H1 (cell line): ENCODE measurements at regions not wholly inside any gene's neighbourhood (a gene's known extent, or its start where the extent isn't known, plus 50 kb on each side); places are given as distances from the start of the nearest gene placed in this dataset.

Experiments
- CTCF ChIA-PET: fragments of 300-600 bp; sonication (Branson Sonifier 250); formaldehyde crosslinking; loops from one replicate; lab custom pipeline; 2021; ENCODE audit not compliant: partially characterized antibody; lab: Charles Lee
- POLR2A ChIA-PET: fragments of 300-600 bp; sonication (Branson Sonifier 250); formaldehyde crosslinking; loops from one replicate; lab custom pipeline; 2021; ENCODE audit warnings: inconsistent platforms; ENCODE audit not compliant: partially characterized antibody; lab: Charles Lee
- DNase-seq, 2 experiments: peaks; one replicate each; pipeline versions ENCODE4 v3.0.0 to v3.0.0-alpha.2; 2010 to 2022; ENCODE audit warnings: low spot score in 2 of 2, low read depth in 1 of 2, mixed read lengths in 1 of 2
- FAIRE-seq: peaks from 2 replicates; lab custom pipeline; 2011; peaks lifted over from hg19 to GRCh38; lab: Jason Lieb, UNC
- H2AFZ ChIP-seq: 2 replicates; pipeline ENCODE4 v1.8.1; 2012; ENCODE audit warnings: low read length, inconsistent platforms
- H2AK5ac ChIP-seq: 2 replicates; pipeline ENCODE4 v1.6.1; 2013; ENCODE audit warnings: low read depth, low read length
- H2BK120ac ChIP-seq: replicated peaks from 2 replicates; pipeline ENCODE3; 2013; ENCODE audit warnings: low read depth, low read length, inconsistent platforms
- H2BK12ac ChIP-seq: 2 replicates; pipeline ENCODE4 v1.6.1; 2013; ENCODE audit warnings: low read depth, low read length
- H2BK15ac ChIP-seq: 2 replicates; pipeline ENCODE4 v1.6.1; 2013; ENCODE audit warnings: low read length
- H2BK20ac ChIP-seq: 2 replicates; pipeline ENCODE4 v1.6.1; 2013; ENCODE audit warnings: low read length
- H2BK5ac ChIP-seq: 2 replicates; pipeline ENCODE4 v1.6.1; 2013; ENCODE audit warnings: low read depth, low read length
- H3K14ac ChIP-seq: 2 replicates; pipeline ENCODE4 v1.6.1; 2013; ENCODE audit warnings: inconsistent platforms; ENCODE audit not compliant: insufficient read length
- H3K18ac ChIP-seq: 2 replicates; pipeline ENCODE4 v1.6.1; 2013; ENCODE audit warnings: low read length; ENCODE audit errors: extremely low read depth
- H3K23ac ChIP-seq: 2 replicates; pipeline ENCODE4 v1.6.1; 2013; ENCODE audit warnings: inconsistent platforms; ENCODE audit not compliant: insufficient read length
- H3K23me2 ChIP-seq: 2 replicates; pipeline ENCODE4 v1.6.1; 2013; ENCODE audit warnings: low read depth, low read length
- H3K27ac ChIP-seq: 2 replicates; pipeline ENCODE4 v1.6.1; 2011; ENCODE audit warnings: low read depth, low read length, inconsistent platforms
- H3K27me3 ChIP-seq, 4 experiments: replicated peaks in 1 of 4; 1 replicate in 1 of 4; 2 replicates in 3 of 4; pipeline versions ENCODE4 v1.6.1 to v1.8.1; 2011 to 2013; ENCODE audit warnings: low read length in 3 of 4, mild to moderate bottlenecking in 3 of 4, inconsistent platforms in 2 of 4, mixed read lengths in 2 of 4, moderate library complexity in 1 of 4; ENCODE audit not compliant: control insufficient read depth in 3 of 4, insufficient read depth in 3 of 4; ENCODE audit errors: extremely low read depth in 1 of 4
- H3K36me3 ChIP-seq, 4 experiments: 2 replicates each; pipeline versions ENCODE4 v1.6.1 to v1.8.1; 2011 to 2013; ENCODE audit warnings: mild to moderate bottlenecking in 4 of 4, low read length in 3 of 4, moderate library complexity in 2 of 4, control low read depth in 1 of 4, inconsistent platforms in 1 of 4; ENCODE audit not compliant: insufficient read depth in 4 of 4, control insufficient read depth in 2 of 4
- H3K4ac ChIP-seq: replicated peaks from 2 replicates; pipeline ENCODE3; 2013; ENCODE audit warnings: low read length, low read depth, mixed read lengths, inconsistent platforms; ENCODE audit not compliant: insufficient read length
- H3K4me1 ChIP-seq, 4 experiments: replicated peaks in 1 of 4; 1 replicate in 1 of 4; 2 replicates in 3 of 4; pipeline versions ENCODE4 v1.6.1 to v1.8.1; 2011 to 2013; ENCODE audit warnings: low read length in 3 of 4, inconsistent platforms in 2 of 4, mixed read lengths in 1 of 4; ENCODE audit not compliant: insufficient read depth in 4 of 4, control insufficient read depth in 3 of 4
- H3K4me2 ChIP-seq, 2 experiments: 2 replicates each; pipeline versions ENCODE4 v1.6.1 to v1.8.1; 2011 to 2013; ENCODE audit warnings: low read depth in 2 of 2, low read length in 2 of 2, control low read depth in 1 of 2, inconsistent platforms in 1 of 2, mild to moderate bottlenecking in 1 of 2; ENCODE audit not compliant: insufficient read depth in 1 of 2
- H3K4me3 ChIP-seq, 4 experiments: fragments of 200-600, 300-600 bp in 1 of 4; sonication (generic), shearing (Covaris generic), sonication (Bioruptor Twin) in 1 of 4; 2 replicates each; pipeline versions ENCODE4 v1.5.1 to v1.8.1; 2011 to 2016; ENCODE audit warnings: low read length in 4 of 4, low read depth in 3 of 4, control low read depth in 2 of 4, inconsistent platforms in 2 of 4, mild to moderate bottlenecking in 2 of 4, mixed read lengths in 1 of 4, moderate library complexity in 1 of 4; ENCODE audit not compliant: insufficient read depth in 2 of 4; ENCODE audit errors: extremely low read depth in 1 of 4
- H3K56ac ChIP-seq: replicated peaks from 2 replicates; pipeline ENCODE3; 2013; ENCODE audit warnings: low read depth, mild to moderate bottlenecking, mixed read lengths, low read length, inconsistent platforms; ENCODE audit not compliant: insufficient read length
- H3K79me1 ChIP-seq: 2 replicates; pipeline ENCODE4 v1.6.1; 2013; ENCODE audit warnings: low read depth, low read length, control low read depth
- H3K79me2 ChIP-seq, 2 experiments: 2 replicates each; pipeline versions ENCODE4 v1.6.1 to v1.8.1; 2012 to 2013; ENCODE audit warnings: low read length in 2 of 2, mild to moderate bottlenecking in 2 of 2, inconsistent platforms in 1 of 2; ENCODE audit not compliant: insufficient read depth in 2 of 2, control insufficient read depth in 1 of 2
- H3K9ac ChIP-seq, 4 experiments: replicated peaks in 1 of 4; 1 replicate in 1 of 4; 2 replicates in 3 of 4; pipeline versions ENCODE4 v1.6.1 to v1.8.1; 2011 to 2013; ENCODE audit warnings: low read depth in 3 of 4, low read length in 3 of 4, control low read depth in 2 of 4, mild to moderate bottlenecking in 2 of 4, moderate library complexity in 2 of 4, inconsistent platforms in 1 of 4; ENCODE audit errors: extremely low read depth in 1 of 4
- H3K9me3 ChIP-seq, 2 experiments: 2 replicates each; pipeline versions ENCODE4 v1.6.1 to v1.8.1; 2012 to 2013; ENCODE audit warnings: mild to moderate bottlenecking in 2 of 2, moderate library complexity in 2 of 2, control low read depth in 1 of 2, inconsistent platforms in 1 of 2, low read depth in 1 of 2, low read length in 1 of 2, mixed read lengths in 1 of 2; ENCODE audit not compliant: insufficient read depth in 2 of 2
- H4K20me1 ChIP-seq, 2 experiments: replicated peaks in 1 of 2; 2 replicates each; pipeline versions ENCODE3 to v1.8.1; 2011 to 2013; ENCODE audit warnings: inconsistent platforms in 2 of 2, low read length in 2 of 2, mild to moderate bottlenecking in 1 of 2; ENCODE audit not compliant: insufficient read depth in 2 of 2, control insufficient read depth in 1 of 2
- H4K5ac ChIP-seq: 2 replicates; pipeline ENCODE4 v1.6.1; 2013; ENCODE audit warnings: low read length, low read depth, mixed read lengths, inconsistent platforms; ENCODE audit not compliant: insufficient read length
- H4K8ac ChIP-seq: 2 replicates; pipeline ENCODE4 v1.8.0; 2013; ENCODE audit warnings: mild to moderate bottlenecking, moderate library complexity, low read length, inconsistent platforms; ENCODE audit not compliant: insufficient read depth; ENCODE audit errors: extremely low read depth
- H4K91ac ChIP-seq: replicated peaks from 2 replicates; pipeline ENCODE3; 2013; ENCODE audit warnings: low read length, mixed read lengths, inconsistent platforms; ENCODE audit not compliant: insufficient read length
- ATF2 ChIP-seq: IDR thresholded peaks from 2 replicates; pipeline ENCODE4 v1.6.1; 2012; ENCODE audit warnings: low read length, inconsistent platforms
- BACH1 ChIP-seq: IDR thresholded peaks from 2 replicates; pipeline ENCODE4 v1.6.1; 2012; ENCODE audit warnings: low read length, improper control_type of control experiment
- HDAC6 ChIP-seq: IDR thresholded peaks from one replicate; pipeline ENCODE4 v1.7.1; 2012; ENCODE audit warnings: low read depth, mild to moderate bottlenecking, inconsistent platforms, low read length, moderate library complexity
- MAFK ChIP-seq: IDR thresholded peaks from 2 replicates; pipeline ENCODE4 v1.6.1; 2012; ENCODE audit warnings: low read depth, mild to moderate bottlenecking, improper control_type of control experiment, low read length
- POU5F1 ChIP-seq: IDR thresholded peaks from 2 replicates; pipeline ENCODE4 v1.6.1; 2011; ENCODE audit warnings: low read depth, mild to moderate bottlenecking, low read length, moderate library complexity
- RNF2 ChIP-seq: fragments of 200-900, 300-1000 bp; sonication (generic); IDR thresholded peaks from 2 replicates; pipeline ENCODE4 v1.7.1; 2016; ENCODE audit warnings: borderline replicate concordance, low read depth, mild to moderate bottlenecking, antibody characterized with exemption, low read length; ENCODE audit not compliant: poor library complexity, severe bottlenecking; ENCODE audit errors: missing control alignments
- SP1 ChIP-seq: IDR thresholded peaks from 2 replicates; pipeline ENCODE4 v1.6.1; 2011; ENCODE audit warnings: low read depth, low read length

GRCh38 chr6:51394061-51394460 lies 575.4 kb downstream of the TFAP2B start:
- Histone ChIP-seq H2BK5ac (no peak overlapping the region), H3K27ac (no peak overlapping the region), H4K20me1 (no peaks in the 10 kb centered on the region), H3K23me2 (no peaks in the 10 kb centered on the region), H3K9me3 (no peaks in the 10 kb centered on the region), H3K79me2 (no peaks in the 10 kb centered on the region), H2BK20ac (no peak overlapping the region), H2AK5ac (no peak overlapping the region), H3K4ac (no peak overlapping the region), H4K91ac (no peak overlapping the region), H3K23ac (no peak overlapping the region), H3K27me3 (no peaks in the 10 kb centered on the region), H3K14ac (no peak overlapping the region), H3K4me2 (no peak overlapping the region), H4K8ac (no peak overlapping the region), H3K9ac (no peak overlapping the region), H2AFZ (no peak overlapping the region), H2BK120ac (no peak overlapping the region), H3K18ac (no peak overlapping the region), H3K79me1 (no peaks in the 10 kb centered on the region), H3K4me3 (no peak overlapping the region), H3K4me1 (no peaks in the 10 kb centered on the region), H3K36me3 (no peaks in the 10 kb centered on the region), H2BK15ac (no peak overlapping the region), H3K56ac (no peak overlapping the region), H2BK12ac (no peak overlapping the region), H4K5ac (no peak overlapping the region)
- ChIA-PET POLR2A (no interaction called here), CTCF (no interaction called here)
- TF ChIP-seq ATF2 (no peak), MAFK (no peak), HDAC6 (no peak), BACH1 (no peak), POU5F1 (no peak), RNF2 (no peak), SP1 (no peak)
- DNase-seq (no peak), FAIRE-seq (no peak)
